Subcutaneous abdominal adipose tissue (tissue), 5 donors: ENCODE measurements at regions not wholly inside any gene's neighbourhood (a gene's known extent, or its start where the extent isn't known, plus 50 kb on each side); places are given as distances from the start of the nearest gene placed in this dataset.

ENCODE experiments used
- H3K27ac ChIP-seq: one replicate; pipeline ENCODE4 v1.7.0; 2013; ENCODE audit warnings: low read depth, mild to moderate bottlenecking, inconsistent platforms, low read length, moderate library complexity
- H3K27me3 ChIP-seq, 5 donors: one replicate each; pipeline ENCODE4 v1.7.0; 2013; ENCODE audit warnings: low read length in 5 of 5, inconsistent platforms in 1 of 5; ENCODE audit not compliant: control insufficient read depth in 5 of 5, insufficient read depth in 4 of 5
- H3K36me3 ChIP-seq, 5 donors: one replicate each; pipeline ENCODE4 v1.7.0; 2013; ENCODE audit warnings: low read length in 5 of 5; ENCODE audit not compliant: control insufficient read depth in 5 of 5, insufficient read depth in 5 of 5
- H3K4me1 ChIP-seq, 5 donors: one replicate each; pipeline ENCODE4 v1.7.0; 2013; ENCODE audit warnings: low read length in 5 of 5, mild to moderate bottlenecking in 3 of 5, moderate library complexity in 1 of 5; ENCODE audit not compliant: control insufficient read depth in 5 of 5, insufficient read depth in 5 of 5
- H3K4me3 ChIP-seq, 5 donors: one replicate each; pipeline ENCODE4 v1.7.0; 2013; ENCODE audit warnings: low read length in 5 of 5, low read depth in 1 of 5
- H3K9ac ChIP-seq, 5 donors: one replicate each; pipeline ENCODE4 v1.7.0; 2013; ENCODE audit warnings: low read length in 5 of 5, mild to moderate bottlenecking in 4 of 5, moderate library complexity in 3 of 5
- H3K9me3 ChIP-seq, 5 donors: one replicate each; pipeline ENCODE4 v1.7.0; 2013; ENCODE audit warnings: low read length in 5 of 5; ENCODE audit not compliant: control insufficient read depth in 5 of 5
- donor health status: healthy.
- donor health status: healthy.
- donor health status: healthy.
- donor health status: healthy.
- donor health status: healthy.

- Histone ChIP-seq H3K9ac (no peak overlapping the region), H3K9me3 (no peaks in the 10 kb centered on the region)
These were observed 151.1 kb downstream of the GLI2 start for GRCh38 chr2:120886534-120887319.

DNA sequence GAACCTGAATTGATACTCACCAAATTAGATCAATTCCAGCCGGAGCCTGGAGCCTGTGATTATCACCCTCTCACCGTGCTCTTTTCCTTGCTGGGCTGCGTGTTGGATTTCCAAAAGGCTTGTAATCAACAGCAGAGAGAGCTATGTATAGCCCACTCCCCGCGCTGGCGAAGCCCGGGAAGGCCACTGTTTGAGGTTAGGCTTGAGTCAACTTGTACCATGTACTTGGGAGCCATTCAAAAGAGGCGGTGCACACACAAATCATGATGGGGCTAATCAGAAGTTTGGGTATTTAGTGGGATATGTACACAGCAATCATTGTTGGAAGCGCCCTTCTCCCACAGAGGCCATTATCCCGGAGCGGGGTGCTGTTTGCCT lies 151.6 kb downstream of the GLI2 start:
- no peaks in the 10 kb centered on the region for H3K36me3 ChIP-seq
- peaks cover 0 to 3% (median 0%) of the 10 kb centered on the region in 5 donors for H3K4me1 ChIP-seq
- H3K27ac ChIP-seq, result no peak overlapping the region
- H3K9me3 ChIP-seq, result no peaks in the 10 kb centered on the region
- H3K9ac ChIP-seq, result no peak overlapping the region
- H3K4me3 ChIP-seq, result no peak overlapping the region
- H3K27me3 ChIP-seq, result peaks cover under 1 to 22% (median 5%) of the 10 kb centered on the region in 5 donors

More at GRCh38 chr2:120886534-120887319, 151.1 kb downstream of the GLI2 start:
- H3K4me3 ChIP-seq, result no peak overlapping the region
- H3K27ac ChIP-seq, result no peak overlapping the region
- peaks cover 5 to 24% (median 7%) of the 10 kb centered on the region in 5 donors for H3K27me3 ChIP-seq
- no peaks in the 10 kb centered on the region for H3K36me3 ChIP-seq
- peaks cover 0 to 7% (median 3%) of the 10 kb centered on the region in 5 donors for H3K4me1 ChIP-seq

GRCh38 chr2:120887741-120888231 lies 152.1 kb downstream of the GLI2 start:
- Histone ChIP-seq H3K4me1 (peaks cover 0 to 2% (median 0%) of the 10 kb centered on the region in 5 donors), H3K27ac (no peak overlapping the region), H3K9ac (no peak overlapping the region), H3K9me3 (no peaks in the 10 kb centered on the region), H3K27me3 (peaks cover 0 to 19% (median 2%) of the 10 kb centered on the region in 5 donors), H3K4me3 (no peak overlapping the region), H3K36me3 (no peaks in the 10 kb centered on the region)

GRCh38 chr2:120888851-120889250 lies 153.2 kb downstream of the GLI2 start:
- no peaks in the 10 kb centered on the region for H3K36me3 ChIP-seq
- no peak overlapping the region for H3K27ac ChIP-seq
- no peak overlapping the region for H3K9ac ChIP-seq
- H3K4me3 ChIP-seq, result no peak overlapping the region
- H3K9me3 ChIP-seq, result no peaks in the 10 kb centered on the region
- H3K4me1 ChIP-seq, result peaks cover 0 to 8% (median 6%) of the 10 kb centered on the region in 5 donors
- peaks cover 0 to 18% (median 4%) of the 10 kb centered on the region in 5 donors for H3K27me3 ChIP-seq

DNA sequence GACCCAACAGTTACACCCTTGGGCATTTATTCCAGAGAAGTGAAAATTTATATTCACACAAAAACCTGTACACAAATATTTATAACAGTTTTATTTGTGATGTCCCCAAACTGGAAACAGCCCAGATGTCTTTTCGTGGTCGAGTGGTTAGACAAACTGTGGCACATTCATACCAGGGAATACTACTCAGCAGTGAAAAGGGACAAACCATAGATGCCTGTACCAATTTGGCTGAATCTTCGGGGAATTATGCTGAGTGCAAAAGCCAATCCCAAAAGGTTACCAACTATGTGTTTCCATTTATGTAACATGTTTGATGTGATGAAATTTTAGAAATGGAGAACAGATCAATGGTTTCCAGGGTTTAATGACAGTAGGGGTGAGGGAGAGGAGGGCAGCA lies 154.3 kb downstream of the GLI2 start:
- Histone ChIP-seq H3K9me3 (no peaks in the 10 kb centered on the region), H3K27ac (no peak overlapping the region), H3K4me3 (no peak overlapping the region), H3K9ac (no peak overlapping the region), H3K4me1 (peaks cover 0 to 13% (median 7%) of the 10 kb centered on the region in 5 donors), H3K27me3 (peaks cover 0 to 14% (median 2%) of the 10 kb centered on the region in 5 donors), H3K36me3 (no peaks in the 10 kb centered on the region)

DNA sequence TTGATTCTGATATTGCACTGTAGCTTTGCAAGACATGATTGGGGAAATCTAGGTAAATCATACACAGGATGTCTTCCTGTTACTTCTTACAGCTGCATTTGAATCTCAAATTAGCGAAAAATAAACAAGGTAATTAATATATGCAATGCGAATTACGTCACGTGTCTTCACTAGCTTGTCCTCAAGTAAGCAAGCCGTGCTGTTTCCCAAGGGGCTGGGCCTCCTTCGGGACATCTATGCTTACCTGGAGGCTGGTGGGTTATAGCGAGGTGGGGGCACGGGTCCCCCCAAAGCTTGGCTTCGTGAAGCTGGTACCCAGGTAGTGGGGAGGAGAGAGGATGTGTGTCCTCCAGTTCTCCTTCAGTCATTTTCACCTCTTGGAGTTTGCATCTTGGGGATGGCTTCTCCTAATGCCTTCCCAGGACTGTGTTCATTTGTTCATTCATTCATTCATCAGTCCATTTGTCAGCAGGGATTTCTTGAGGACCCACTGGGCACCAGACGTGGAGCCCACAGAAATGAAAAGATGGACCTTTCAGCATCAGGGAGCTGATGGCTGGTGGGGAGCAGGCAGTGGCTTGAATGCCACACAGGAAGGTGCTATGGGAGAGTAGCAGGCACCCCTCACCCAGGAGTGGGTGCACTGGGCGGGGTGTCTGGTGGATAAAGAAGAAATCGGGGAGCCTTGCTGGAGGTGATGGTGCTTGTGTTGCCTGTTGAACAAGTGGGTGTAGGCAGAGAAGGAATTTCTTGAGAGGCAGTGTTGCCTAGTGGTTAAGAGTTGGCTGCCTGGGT lies 155.1 kb downstream of the GLI2 start:
- Histone ChIP-seq H3K9ac (no peak overlapping the region), H3K27me3 (peaks cover 0 to 14% (median 2%) of the 10 kb centered on the region in 5 donors), H3K9me3 (no peaks in the 10 kb centered on the region)

GRCh38 chr2:120892271-120892966 lies 156.8 kb downstream of the GLI2 start:
- Histone ChIP-seq H3K27me3 (peaks cover 0 to 9% (median 2%) of the 10 kb centered on the region in 5 donors), H3K27ac (no peak overlapping the region), H3K4me3 (no peak overlapping the region), H3K4me1 (peaks cover 0 to 13% (median 7%) of the 10 kb centered on the region in 5 donors), H3K9me3 (no peaks in the 10 kb centered on the region), H3K36me3 (no peaks in the 10 kb centered on the region), H3K9ac (no peak overlapping the region)

More for the DNA sequence above, 155.1 kb downstream of the GLI2 start:
- Histone ChIP-seq H3K36me3 (no peaks in the 10 kb centered on the region), H3K4me1 (peaks cover 0 to 13% (median 7%) of the 10 kb centered on the region in 5 donors), H3K27ac (no peak overlapping the region), H3K4me3 (no peak overlapping the region)

DNA sequence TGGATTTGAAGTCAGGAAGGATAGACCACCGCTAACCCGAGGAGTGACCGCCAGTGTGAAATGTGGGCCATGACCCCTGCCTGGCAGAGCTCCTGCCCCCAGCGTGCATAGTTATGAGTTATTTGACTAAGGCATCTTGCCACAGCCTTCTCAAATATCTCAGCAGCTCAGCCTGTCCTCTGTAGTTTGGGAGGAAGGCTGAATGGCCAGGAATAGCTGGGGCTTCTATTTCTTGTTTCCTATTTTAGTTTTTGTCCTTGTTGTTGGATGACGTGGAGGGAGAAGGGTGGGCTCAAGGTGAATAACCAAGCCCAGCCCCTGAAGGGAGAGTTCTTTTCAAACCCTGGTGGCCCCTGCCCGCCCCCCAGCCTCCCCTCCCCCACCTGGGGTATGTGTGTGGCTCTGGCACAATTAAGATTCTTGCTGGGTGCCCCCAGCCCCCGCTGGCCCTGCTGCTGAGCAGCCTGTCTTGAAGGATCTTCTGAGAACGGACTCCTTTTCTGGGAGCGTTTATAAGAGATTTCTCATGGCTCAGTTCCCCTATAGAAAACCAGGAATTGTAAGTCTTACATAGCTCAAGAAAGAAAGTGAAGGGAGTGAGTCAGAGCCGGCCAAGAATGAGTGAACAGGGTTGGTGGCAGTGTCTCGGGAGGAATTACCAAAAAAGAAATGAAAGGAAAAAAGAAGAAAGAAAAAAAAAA lies 157.4 kb downstream of the GLI2 start:
- H3K9ac ChIP-seq, result no peak overlapping the region
- H3K4me1 ChIP-seq, result peaks cover 0 to 13% (median 7%) of the 10 kb centered on the region in 5 donors
- no peak overlapping the region for H3K27ac ChIP-seq
- H3K9me3 ChIP-seq, result no peaks in the 10 kb centered on the region
- no peaks in the 10 kb centered on the region for H3K36me3 ChIP-seq
- peaks cover 0 to 9% (median 2%) of the 10 kb centered on the region in 5 donors for H3K27me3 ChIP-seq
- no peak overlapping the region for H3K4me3 ChIP-seq

DNA sequence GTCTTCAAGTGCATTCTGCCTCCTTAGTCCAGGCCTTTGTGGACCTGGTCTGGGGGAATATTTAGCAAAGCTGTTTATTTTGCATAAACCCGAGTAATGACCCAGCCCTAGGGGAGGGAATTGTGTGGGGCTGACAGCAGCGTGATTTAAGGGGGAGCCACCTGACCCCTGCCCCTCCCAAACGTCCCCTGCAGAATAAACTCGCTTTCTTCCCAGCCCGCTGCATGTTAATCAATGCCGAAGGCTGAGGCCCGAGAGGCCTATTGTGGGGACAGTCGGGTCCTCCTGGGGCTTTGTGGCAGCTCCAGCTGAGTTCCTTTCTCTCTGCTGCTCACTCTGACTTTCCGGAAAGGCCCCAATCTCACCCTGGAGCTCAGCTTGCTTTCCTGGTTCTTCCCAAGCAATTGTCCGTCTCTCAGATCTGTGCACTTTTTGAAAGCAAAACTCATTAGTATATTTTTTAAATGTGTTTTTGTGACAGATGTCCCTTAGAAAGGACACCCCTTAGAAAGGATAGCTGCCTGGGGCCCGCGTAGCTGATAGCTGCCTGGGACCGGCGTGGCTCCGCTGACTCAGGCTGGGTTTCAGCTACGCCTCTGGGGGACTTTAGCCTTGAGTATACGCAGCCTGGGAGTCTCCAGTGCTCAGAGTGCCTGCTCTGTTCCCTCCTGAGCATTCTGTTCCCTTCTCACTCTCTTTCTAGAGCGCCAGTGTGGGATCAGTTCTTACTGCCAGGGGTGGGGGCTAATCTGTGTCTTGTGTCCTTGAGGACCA lies 158.3 kb downstream of the GLI2 start:
- no peak overlapping the region for H3K27ac ChIP-seq
- H3K9ac ChIP-seq, result no peak overlapping the region
- peaks cover 0 to 9% (median 2%) of the 10 kb centered on the region in 5 donors for H3K27me3 ChIP-seq
- H3K36me3 ChIP-seq, result no peaks in the 10 kb centered on the region
- no peak overlapping the region for H3K4me3 ChIP-seq
- no peaks in the 10 kb centered on the region for H3K9me3 ChIP-seq
- peaks cover 0 to 13% (median 7%) of the 10 kb centered on the region in 5 donors for H3K4me1 ChIP-seq
